GM10266 (cell line): ENCODE measurements at regions not wholly inside any gene's neighbourhood (a gene's known extent, or its start where the extent isn't known, plus 50 kb on each side); places are given as distances from the start of the nearest gene placed in this dataset.

Experiments
- DNase-seq: peaks from one replicate; pipeline ENCODE4 v3.0.0; 2012; ENCODE audit errors: extremely low spot score
- TF ChIP-seq, protein P1 (sequence below): IDR thresholded peaks from 2 replicates; pipeline ENCODE4 v1.5.1; 2012; ENCODE audit warnings: mild to moderate bottlenecking, low read depth; ENCODE audit not compliant: control insufficient read depth, insufficient read depth; ENCODE audit errors: missing control alignments

GRCh38 chr7:124596881-124597280 is 168.7 kb downstream of the GPR37 start:
- TF ChIP-seq, protein P1, sequence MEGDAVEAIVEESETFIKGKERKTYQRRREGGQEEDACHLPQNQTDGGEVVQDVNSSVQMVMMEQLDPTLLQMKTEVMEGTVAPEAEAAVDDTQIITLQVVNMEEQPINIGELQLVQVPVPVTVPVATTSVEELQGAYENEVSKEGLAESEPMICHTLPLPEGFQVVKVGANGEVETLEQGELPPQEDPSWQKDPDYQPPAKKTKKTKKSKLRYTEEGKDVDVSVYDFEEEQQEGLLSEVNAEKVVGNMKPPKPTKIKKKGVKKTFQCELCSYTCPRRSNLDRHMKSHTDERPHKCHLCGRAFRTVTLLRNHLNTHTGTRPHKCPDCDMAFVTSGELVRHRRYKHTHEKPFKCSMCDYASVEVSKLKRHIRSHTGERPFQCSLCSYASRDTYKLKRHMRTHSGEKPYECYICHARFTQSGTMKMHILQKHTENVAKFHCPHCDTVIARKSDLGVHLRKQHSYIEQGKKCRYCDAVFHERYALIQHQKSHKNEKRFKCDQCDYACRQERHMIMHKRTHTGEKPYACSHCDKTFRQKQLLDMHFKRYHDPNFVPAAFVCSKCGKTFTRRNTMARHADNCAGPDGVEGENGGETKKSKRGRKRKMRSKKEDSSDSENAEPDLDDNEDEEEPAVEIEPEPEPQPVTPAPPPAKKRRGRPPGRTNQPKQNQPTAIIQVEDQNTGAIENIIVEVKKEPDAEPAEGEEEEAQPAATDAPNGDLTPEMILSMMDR = no peak
- no peak for DNase-seq

DNA sequence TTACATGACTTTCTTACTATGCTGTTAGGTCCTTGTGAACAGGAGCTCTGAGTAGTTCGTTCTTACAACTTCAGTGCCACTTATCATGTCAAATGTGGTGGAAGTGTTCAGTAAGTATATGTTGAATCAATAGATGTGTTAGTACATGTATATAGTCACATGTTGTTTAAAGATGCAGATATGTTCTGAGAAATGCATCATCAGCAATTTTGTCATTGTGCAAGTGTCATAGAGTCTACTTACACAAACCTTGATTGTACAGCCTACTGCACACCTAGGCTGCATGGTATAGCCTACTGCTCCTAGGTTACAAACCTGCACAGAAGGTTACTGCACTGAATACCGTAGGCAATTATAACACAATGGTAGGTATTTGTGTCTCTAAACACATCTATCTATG is 174.8 kb downstream of the GPR37 start:
- no peak for DNase-seq
- TF ChIP-seq, protein P1 = no peak

DNA sequence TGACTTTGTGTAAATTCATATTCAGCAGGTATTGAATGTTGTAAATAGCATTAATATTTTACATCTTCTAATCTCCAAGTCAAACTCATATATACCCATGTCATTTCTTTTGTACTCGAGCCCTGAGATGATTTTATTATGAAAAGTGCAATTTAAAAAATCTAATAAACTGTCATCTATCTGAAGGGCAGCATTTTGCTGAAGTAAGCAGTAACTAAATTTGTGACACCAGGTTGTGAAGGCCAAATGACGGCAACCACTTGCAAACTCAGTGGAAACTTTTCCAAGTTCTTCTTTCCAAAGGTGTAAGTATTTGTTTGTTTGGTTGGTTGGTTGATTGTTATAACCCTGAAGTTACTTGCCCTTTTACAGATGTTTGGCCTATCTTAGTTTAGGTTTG is 188.3 kb downstream of the GPR37 start:
- TF ChIP-seq, protein P1 = no peak

GRCh38 chr7:124575176-124575575 is 190.4 kb downstream of the GPR37 start:
- TF ChIP-seq, protein P1 = no peak
- DNase-seq = no peak

More for the DNA sequence above, 188.3 kb downstream of the GPR37 start:
- no peak for DNase-seq

- DNase-seq = no peak
- TF ChIP-seq, protein P1 = no peak
These were observed 195.0 kb downstream of the GPR37 start for GRCh38 chr7:124570558-124570957.

DNA sequence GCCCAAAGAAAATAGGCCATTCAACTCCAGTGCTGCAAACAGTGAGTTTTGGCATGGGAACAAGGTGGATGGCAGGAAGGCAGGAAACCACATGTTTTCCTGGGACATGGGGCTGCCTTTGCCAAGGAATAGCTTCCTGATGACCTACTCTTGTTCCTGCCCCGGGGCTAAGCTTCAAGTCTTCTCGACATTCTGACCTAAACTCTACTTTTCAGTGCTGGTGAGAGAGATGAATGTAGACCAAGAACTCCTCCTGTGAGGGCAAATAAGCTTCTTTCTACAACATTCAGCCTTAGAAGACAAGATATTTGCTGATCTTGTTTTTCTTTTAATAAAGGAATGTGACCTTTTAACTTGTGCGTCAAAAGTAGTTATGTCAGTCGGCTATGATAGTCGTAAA is 199.0 kb downstream of the GPR37 start:
- TF ChIP-seq, protein P1 = no peak
- DNase-seq = no peak

DNA sequence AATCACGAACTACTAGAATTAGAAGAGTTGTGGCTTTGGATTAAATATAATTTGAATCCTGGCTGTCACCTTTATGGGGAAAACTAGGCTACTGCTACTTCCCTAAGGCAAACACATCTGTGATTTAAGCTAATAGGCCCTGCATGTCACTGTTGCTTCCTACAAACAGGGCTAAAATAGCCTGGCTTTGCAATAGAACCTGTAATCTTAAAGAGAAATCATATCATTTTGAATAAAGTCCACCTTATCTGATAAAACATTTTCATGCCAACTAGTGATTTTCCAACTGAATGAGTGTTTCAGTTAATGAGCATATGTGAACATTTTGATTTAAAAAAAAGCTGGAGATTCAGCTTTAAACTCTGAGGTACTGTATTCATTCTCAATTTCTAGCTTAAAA is 208.0 kb downstream of the GPR37 start:
- DNase-seq = no peak
- TF ChIP-seq, protein P1 = no peak
